Sigmoid colon (tissue), 4 donors: ENCODE measurements at regions not wholly inside any gene's neighbourhood (a gene's known extent, or its start where the extent isn't known, plus 50 kb on each side); places are given as distances from the start of the nearest gene placed in this dataset.

Source experiments
- EP300 ChIP-seq, 4 donors: sonication (generic); formaldehyde crosslinking; IDR thresholded peaks; one replicate each; pipeline ENCODE4 v1.6.1; 2017; ENCODE audit warnings: antibody characterized with exemption in 4 of 4
- POLR2AphosphoS5 ChIP-seq, 4 donors: sonication (generic); formaldehyde crosslinking; IDR thresholded peaks; one replicate each; pipeline ENCODE4 v1.6.1; 2017; ENCODE audit warnings: antibody characterized with exemption in 4 of 4
- TF ChIP-seq, protein P1 (sequence below), 4 experiments: fragments of 450-650 bp in 3 of 4; fragments of 200-600 bp in 1 of 4; IDR thresholded peaks; one replicate each; pipeline ENCODE4 v1.5.1; 2016 to 2019; ENCODE audit warnings: antibody characterized with exemption in 4 of 4, mild to moderate bottlenecking in 3 of 4, moderate library complexity in 2 of 4

DNA sequence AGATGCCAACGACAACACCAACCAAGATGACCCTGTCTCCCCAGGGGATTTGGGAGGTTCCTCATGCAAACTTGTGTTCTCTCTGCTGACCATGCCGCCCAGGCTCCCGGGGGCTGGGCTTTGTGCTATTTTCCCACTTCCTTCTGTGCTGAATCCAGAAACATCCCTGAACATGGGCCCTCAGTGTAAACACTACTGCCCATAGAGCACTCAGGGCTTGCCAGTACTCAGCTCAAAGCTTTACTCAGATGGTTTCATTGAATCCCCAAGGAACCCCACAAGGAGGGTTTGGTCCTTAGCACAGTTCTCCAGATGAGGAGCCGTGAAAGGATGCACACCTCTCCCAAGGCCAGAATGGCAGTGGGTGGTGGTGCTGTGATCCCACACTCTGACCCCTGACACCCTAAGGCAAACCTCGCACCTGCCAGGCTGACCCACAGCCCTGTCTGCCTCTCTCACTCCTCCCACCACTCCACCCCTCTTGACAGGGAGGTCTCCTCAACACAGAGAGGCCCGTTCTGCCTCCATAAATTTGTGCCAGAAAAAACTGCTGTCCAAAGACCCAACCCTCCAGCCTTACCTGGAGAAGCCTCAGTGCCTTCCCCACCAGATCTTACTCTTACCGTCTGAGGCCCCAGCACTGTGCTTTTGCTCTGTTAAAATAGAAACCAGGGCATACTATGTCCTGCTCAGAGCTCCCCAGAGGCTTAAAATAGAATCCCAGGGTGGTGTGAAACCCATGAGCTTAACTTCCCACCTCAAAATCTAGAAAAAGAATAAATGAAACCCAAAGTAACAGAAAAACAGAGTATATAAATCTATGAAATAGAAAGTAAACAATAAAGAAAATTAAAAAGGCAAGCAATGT is 283.0 kb upstream of the CDH4 start:
- TF ChIP-seq POLR2AphosphoS5 (IDR thresholded peaks at IDR 0.05) (no peak), EP300 (IDR thresholded peaks at IDR 0.05) (no peak)
- TF ChIP-seq, protein P1, sequence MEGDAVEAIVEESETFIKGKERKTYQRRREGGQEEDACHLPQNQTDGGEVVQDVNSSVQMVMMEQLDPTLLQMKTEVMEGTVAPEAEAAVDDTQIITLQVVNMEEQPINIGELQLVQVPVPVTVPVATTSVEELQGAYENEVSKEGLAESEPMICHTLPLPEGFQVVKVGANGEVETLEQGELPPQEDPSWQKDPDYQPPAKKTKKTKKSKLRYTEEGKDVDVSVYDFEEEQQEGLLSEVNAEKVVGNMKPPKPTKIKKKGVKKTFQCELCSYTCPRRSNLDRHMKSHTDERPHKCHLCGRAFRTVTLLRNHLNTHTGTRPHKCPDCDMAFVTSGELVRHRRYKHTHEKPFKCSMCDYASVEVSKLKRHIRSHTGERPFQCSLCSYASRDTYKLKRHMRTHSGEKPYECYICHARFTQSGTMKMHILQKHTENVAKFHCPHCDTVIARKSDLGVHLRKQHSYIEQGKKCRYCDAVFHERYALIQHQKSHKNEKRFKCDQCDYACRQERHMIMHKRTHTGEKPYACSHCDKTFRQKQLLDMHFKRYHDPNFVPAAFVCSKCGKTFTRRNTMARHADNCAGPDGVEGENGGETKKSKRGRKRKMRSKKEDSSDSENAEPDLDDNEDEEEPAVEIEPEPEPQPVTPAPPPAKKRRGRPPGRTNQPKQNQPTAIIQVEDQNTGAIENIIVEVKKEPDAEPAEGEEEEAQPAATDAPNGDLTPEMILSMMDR (IDR thresholded peaks at IDR 0.05), result no peak
